Left colon (tissue), 2 donors: ENCODE measurements at regions not wholly inside any gene's neighbourhood (a gene's known extent, or its start where the extent isn't known, plus 50 kb on each side); places are given as distances from the start of the nearest gene placed in this dataset.
"Not testable (repeated sequence)": the region's sequence is repeated elsewhere in the genome, so short reads cannot be mapped to it uniquely, and the experiment has no call there.

Experiments used
- ATAC-seq: fragments of 200-7000 bp; cut with Tn5 transposase; one replicate; pipeline ENCODE4 v1.9.1; 2020; ENCODE audit warnings: mild to moderate bottlenecking, moderate library complexity
- DNase-seq, 2 donors: peaks; one replicate each; pipeline ENCODE4 v3.0.0-alpha.2; 2020
- intact Hi-C, 2 donors: fragments of 100-400 bp; cut with DNase I in 1 of 2; cut with micrococcal nuclease in 1 of 2; formaldehyde crosslinking; loops; one replicate each; pipeline versions ENCODE4 v1.11.2 to v1.14.0; 2022; cut with DNase I, micrococcal nuclease
- donor health status: DM: no; HTN: no; CAD: no.
- donor health status: DM: yes; HTN: yes; CAD: no.

DNA sequence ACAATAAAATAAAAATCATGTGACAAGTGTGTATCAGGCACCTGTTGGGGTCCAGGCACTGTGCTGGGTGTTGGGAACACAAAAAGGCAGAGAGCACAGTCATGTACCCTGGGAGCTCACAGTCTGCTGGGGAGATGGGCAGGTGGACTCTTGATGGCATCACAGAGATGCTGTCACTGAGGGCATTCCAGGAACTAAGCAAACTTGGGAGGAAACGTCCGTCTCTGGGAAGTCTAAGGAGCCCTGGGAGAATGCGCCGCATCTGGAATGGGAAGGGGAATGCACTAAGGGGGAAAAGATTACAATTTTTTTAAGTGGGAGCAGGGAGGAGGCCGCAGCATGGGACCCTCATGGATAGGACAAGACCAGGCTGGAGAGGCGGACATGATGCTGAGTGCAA lies 80.9 kb upstream of the ZNF423 start:
- ATAC-seq (no peak), DNase-seq (no peak)
- intact Hi-C loops = no loop called here

DNA sequence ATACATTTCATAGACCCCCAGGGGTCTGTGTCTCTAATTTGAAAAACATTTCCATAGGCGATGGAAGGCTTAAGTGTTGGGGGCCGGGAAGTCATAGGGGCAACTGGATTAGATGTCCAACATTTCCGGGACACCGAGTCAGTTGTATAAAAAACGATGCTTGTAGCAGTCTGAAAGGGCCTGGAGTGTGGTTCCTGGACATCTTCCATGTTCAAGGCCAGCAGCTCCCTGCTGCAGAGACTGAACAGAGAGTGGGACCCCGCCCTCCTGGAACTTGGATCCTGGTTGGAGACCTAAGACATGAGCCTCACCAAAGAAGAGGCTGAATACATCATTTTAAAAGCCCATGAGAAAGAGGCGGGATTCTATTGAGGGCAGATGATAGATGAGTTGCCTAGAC lies 82.0 kb upstream of the ZNF423 start:
- DNase-seq (no peak), ATAC-seq (no peak)
- intact Hi-C loops = no loop called here

DNA sequence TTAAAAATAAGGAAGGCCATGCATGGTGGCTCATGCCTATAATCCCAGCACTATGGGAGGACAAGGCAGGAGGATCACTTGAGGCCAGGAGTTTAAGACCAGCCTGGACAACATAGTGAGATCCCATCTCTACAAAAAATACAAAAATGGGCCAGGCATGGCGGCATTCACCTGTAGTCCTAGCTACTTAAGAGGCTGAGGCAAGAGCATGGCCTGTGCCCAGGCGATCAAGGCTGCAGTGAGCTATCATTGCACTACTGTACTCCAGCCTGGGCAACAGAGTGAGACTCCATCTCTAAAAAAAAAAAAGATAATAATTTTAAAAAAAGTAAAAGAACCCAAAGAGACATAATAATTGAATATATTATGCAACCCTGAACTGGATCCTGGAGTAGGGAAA lies 83.6 kb upstream of the ZNF423 start:
- intact Hi-C loops = no loop called here
- ATAC-seq (no peak), DNase-seq (no peak)

DNA sequence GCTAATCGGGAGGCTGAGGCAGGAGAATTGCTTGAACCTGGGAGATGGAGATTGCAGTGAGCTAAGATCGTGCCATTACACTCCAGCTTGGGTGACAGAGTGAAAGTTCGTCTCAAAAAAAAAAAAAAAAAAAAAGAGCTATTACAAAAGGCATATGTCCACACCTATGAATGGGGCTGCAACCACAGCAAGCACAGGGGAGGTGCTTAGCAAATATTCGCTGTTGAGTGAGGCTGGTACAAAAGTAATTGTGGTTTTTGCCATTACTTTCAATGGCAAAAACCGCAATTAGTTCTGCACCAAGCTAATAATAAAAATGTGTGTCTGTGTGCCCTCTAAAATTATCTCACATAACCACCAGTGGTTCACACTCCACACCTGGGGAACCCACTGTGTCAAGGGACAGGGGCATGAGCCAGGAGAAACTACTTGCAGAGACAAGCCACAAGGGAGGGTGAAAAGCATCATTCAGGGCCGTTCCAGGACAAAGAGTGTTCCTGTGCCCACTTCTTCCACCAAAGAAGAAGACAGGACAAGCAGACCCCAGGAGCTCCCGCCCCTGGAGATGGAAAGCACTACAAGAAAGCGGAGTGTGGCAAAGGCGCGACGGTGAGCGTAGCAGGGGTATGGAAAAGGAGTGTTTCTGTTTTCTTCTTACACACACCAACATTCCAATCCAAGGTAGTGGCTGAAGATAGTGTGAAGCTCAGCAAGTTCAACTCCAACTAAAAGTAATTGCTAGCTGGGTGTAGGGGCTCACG lies 84.4 kb upstream of the CNEP1R1 start:
- ATAC-seq = no peak
- intact Hi-C loops = no loop called here
- DNase-seq = no peak

DNA sequence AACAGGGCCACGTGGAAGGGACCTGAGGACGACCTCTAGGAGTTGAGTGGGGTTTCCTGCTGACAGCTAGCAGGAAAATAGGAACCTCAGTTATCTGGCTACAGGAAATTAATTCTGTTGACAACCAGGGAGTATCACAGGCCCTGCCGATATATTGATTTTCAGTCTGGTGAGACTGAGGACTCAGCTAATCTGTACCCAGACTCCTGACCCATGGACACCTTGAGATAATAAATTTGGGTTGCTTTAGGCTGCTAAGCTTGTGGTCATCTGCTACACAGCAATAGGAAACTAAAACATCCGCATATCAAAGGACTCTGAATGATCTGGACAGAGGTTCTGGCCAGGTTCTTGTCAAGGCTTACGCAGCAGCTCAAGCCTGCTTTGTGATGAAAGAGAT lies 80.8 kb upstream of the CNEP1R1 start:
- DNase-seq (no peak), ATAC-seq (no peak)
- intact Hi-C loops = no loop called here

DNA sequence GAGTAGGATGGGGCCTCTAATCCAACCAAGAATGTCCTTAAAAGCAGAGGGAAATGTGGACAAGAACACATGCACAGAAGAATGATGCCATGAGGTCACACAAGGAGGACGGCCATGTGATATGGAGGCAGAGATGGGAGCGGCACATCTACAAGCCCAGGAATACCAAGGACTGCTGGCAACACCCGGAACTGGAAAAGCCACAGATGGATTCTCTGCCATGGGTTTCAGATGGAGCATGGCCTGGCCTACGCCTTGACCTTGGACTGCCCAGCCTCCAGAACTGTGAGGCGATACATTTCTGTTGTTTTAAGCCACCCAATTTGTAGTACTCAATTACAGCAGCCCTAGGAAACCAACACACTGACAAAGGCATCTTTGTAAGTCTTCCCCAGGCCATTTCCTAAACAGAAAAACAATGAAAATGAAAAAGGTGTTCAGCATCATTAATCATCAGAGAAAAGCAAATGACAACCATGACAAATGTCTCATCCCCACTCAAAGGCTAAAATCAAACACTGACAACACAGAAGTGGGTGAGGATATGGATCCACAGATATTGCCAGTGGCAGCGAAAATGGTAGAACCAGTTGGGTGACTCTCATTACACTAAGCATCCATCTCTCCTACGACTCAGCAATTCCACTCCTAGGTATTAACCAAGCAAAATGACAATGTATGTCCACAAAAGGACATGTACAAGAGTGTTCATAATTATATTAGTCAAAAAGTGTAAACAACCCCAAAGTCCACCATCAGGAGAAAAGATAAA lies 76.9 kb upstream of the CNEP1R1 start:
- no peak for DNase-seq
- ATAC-seq = no peak
- intact Hi-C loops = no loop called here

DNA sequence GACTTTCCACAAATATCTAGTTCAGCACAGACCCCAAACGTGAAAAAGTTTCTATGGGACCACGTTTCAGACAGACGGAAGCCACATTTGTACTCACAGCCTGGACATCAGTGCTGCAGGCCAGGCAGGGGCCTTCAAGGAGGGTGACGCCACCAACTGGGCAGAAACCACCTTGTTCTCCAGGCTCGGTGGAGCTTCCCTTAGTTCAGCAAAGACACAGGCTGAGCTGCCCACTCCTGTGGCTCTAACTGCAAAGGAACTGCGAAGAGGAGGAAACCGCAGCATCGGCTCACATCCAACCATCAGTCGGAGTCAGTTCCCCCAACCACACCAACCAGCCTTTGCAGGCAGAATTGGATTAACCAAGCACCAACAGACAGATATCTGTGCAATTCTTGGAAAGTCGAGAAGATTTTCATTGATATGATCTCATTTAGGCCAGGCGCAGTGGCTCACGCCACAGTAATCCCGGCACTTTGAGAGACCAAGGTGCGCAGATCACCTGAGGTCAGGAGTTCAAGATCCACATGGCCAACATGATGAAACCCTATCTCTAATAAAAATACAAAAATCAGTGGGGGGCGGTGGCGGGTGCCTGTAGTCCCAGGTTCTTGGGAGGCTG lies 73.3 kb upstream of the CNEP1R1 start:
- no peak for ATAC-seq
- no peak for DNase-seq
- intact Hi-C loops = no loop called here

DNA sequence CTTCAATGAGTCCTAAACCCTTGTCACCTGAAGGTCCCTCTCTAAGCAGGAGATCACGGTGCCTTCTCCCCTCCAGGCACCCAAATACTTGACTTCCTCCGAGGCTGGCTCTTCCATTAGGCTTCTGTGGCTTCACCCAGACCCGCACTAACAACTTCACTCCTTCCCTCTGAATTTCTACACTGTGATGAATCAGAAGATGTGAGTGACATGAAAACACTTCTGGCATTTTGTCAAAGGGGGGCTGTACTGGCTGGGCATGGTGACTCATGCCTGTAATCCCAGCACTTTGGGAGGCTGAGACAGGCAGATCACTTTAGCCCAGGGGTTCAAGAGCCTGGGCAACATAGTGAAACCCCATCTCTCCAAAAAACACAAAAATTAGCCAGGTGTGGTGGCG lies 72.6 kb upstream of the CNEP1R1 start:
- intact Hi-C loops = no loop called here

DNA sequence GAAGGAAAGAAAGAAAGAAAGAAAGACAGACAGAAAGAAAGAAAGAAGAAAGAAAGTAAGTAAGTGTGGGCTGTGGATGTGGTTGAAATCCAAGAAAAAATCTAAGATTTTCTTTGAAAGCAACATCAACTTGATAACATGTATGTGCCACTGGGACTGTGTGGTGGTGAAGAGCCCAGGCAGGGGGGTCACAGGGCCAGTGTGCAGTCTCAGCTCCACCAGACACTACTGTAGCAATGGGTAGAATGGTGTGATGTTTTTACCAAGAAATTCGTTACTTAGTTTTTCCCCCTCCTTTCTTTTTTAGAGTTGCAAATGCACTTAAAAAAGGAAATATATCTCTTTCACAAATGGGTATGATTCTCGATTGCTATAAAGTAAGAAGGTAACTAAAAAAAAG lies 71.9 kb upstream of the CNEP1R1 start:
- intact Hi-C loops = no loop called here
- ATAC-seq (no peak), DNase-seq (no peak)

More for the DNA sequence above, 72.6 kb upstream of the CNEP1R1 start:
- DNase-seq = no peak
- ATAC-seq = no peak

DNA sequence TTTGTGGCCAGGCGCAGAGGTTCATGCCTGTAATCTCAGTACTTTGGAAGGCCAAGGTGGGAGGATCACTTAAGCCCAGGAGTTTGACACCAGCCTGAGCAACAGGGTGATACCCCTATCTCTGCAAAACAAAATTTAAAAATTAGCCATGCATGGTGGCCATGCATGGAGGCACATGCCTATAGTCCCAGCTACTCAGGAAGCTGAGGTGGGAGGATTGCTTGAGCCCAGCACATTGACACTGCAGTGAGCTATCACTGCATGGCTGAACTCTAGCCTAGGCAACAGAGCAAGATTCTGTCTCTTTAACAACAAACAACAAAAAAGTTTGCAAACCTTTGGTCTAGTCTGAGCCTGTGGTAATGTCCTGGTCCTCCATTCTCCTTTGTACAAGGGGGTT lies 69.2 kb upstream of the CNEP1R1 start:
- intact Hi-C loops = no loop called here
- no peak for ATAC-seq
- no peak for DNase-seq

DNA sequence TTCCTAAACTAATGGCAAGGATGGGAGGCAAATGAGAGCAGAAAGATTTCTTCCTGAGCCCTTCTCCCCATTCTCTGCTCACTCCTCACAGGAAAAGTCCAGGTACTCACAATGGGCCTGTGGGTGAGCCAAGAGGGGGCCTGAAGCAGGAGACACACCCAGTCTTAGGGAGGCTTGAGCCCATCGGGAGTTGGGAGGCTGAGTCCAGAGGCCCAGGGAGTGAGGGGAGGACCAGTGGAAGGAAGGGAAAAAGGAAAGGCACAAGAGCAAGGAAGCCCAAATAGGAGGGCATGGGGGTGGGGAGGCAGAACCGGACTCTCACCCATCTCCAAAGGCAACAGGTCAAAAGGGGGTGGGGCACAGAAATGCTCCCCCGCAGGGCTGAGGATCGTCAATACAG lies 68.1 kb upstream of the CNEP1R1 start:
- no peak for ATAC-seq
- intact Hi-C loops = no loop called here
- DNase-seq = no peak

DNA sequence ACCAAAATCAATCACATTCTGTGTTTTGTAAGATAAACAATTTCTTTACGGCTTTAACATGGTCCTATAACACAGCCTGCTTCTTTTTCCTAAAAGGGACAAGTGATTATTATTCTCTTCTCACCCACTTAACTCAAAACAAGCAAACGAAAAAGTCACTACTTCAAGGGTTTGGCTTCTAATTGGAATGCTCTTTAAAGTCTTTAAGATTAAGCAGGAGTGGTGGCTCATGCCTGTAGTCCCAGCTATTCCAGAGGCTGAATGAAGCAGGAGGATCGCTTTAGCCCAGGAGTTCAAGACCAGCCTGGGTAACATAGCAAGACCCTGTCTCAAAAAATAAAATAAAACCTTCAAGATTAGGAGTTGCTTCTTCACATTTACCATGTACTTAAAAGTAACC lies 66.6 kb upstream of the CNEP1R1 start:
- intact Hi-C loops = no loop called here
- ATAC-seq (no peak), DNase-seq (no peak)

DNA sequence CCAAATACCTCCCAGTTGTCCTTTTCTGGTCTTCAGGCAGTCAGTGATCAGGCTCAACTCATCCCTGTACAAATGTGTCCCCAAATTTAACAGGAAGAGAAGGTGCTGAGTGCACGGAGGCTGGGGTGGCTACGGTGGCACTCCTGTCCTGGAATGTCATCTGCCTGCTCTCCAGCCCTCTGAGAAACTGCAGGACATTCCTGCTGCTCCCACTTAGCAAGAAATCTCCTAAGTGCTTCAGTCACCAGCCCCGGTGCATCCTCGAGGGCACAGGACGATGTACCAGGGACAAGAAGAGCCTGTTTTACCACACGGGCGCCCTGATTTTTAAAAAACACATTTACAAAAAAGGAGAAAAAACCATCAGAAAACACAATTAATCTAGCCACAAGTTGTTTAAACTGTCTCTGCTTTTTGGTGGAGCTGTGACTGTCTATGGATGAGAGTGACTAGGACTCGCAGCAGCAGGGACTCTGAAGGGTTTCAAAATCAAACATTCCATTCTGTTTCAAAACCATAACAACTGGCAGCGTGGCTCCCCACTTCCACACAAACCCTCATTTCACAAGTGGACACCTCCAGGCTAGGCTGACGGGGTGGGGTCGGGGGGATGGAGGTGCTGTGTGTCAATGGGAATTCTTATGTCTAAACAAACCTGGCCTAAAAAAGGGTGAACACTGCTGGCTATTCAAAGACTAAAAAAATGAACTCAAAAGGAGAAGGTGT lies 65.3 kb upstream of the CNEP1R1 start:
- no peak for DNase-seq
- no peak for ATAC-seq
- intact Hi-C loops = no loop called here

DNA sequence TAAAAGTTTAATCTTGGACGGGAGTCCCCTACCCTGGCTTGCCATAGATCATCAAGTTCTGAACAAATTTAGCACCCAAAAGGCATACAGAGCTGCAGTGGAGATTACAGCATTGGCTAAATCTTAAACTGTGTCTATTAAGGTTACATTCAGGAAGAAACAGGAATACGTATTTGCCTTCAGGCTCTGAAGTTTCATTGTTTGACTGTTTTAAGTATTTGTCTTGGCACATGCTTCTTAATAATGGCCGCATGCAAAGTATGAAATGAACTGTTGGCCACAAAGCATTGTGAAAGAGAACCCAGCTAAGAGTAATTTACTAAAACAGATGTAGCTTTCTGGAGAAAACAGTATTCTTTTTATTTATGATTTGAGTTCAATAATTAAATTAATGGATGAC lies 63.9 kb upstream of the CNEP1R1 start:
- no peak for ATAC-seq
- intact Hi-C loops = no loop called here
- no peak for DNase-seq

DNA sequence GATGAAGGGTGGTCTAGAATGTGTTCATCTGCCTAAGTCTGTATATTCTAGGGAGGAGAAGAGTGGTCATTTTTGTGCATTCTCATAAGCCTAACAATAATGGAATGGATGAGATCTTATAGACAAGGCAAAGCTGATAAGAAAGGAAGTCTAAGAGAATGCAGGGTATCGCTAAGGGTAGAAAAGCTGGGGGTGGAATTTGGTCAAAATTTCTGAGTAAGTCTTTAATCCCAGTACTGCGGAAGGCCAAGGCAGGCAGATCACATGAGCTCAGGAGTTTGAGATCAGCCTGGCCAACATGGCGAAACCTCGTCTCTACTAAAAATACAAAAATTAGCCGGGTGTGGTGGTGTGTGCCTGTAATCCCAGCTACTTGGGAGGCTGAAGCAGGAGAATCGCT lies 62.5 kb upstream of the CNEP1R1 start:
- DNase-seq, ATAC-seq, intact Hi-C loops: not testable (repeated sequence)

DNA sequence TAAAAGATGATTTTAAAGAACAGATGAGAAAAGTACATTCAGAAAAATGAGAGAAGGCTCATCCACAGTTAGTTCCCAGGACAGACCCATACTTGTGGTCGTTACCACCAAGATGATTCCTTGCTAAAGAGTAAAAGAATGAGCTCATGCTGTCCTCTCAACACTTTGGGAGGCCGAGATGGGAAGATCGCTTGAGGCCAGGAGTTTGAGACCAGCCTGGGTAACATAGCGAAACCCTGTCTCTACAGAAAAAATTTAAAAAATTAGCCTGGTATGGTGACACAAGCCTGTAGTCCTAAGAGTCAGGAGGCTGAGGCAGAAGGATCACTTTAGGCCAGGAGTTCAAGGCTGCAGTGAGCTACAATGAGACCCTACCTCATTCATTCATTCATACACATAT lies 60.7 kb upstream of the CNEP1R1 start:
- intact Hi-C loops = no loop called here
- DNase-seq (no peak), ATAC-seq (no peak)

DNA sequence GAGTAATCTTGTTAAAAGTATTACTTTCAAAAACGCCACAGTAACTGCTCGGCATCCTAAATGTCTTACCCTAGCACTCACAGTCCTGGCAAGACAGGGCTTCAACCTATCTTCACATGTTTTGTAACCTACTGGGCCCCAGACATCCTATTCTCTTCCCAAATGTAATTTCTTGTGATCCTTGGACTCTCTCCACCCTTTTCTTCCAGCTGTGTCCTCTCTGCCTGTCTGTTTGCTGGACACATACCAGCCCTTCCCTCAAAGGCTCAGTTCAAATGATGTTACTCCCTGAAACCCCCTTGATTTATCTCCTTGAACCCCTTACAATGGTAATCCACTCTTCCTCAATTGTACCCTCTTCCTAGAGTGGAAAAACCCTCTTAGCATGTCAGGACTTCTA lies 60.1 kb upstream of the CNEP1R1 start:
- ATAC-seq = no peak
- intact Hi-C loops = no loop called here
- no peak for DNase-seq

DNA sequence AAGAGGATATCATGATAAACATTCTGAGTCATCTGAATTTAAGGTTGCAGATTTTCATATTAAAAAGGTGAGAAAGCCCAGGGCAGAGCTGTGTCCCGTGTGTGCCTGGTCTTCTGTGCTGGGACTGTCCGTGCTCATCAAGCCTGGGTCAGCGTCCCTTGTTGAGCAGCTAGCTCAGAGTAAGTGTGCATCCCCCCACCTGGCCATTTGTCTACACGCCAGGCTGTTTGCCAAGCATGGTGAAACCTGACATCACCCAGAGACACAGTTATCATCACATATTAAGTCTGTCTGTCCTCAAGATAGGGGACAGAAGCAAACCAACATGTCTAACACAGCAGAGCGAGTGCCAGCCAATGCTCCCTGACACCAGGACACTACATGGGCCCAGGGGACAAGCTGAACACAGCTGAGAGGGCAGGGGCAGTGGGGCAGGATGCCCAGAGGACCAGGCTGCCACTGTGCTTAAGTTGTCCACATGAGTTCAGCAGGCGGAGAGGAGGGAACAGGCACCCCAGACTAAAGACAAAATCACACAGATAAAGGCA lies 57.9 kb upstream of the CNEP1R1 start:
- intact Hi-C loops = no loop called here
- DNase-seq (no peak), ATAC-seq (no peak)
